Activated CD4-positive, alpha-beta memory T cell treated with anti-CD3 and anti-CD28 coated beads for 36 hours (primary cell): ENCODE measurements at regions not wholly inside any gene's neighbourhood (a gene's known extent, or its start where the extent isn't known, plus 50 kb on each side); places are given as distances from the start of the nearest gene placed in this dataset.

Experiments
- CTCF ChIA-PET: fragments of 350-600 bp; sonication (Branson Sonifier 250); formaldehyde crosslinking; loops from one replicate; lab custom pipeline; 2021; ENCODE audit warnings: antibody characterized with exemption, inconsistent platforms; lab: Charles Lee
- POLR2A ChIA-PET: fragments of 350-600 bp; sonication (Branson Sonifier 250); formaldehyde crosslinking; loops from one replicate; lab custom pipeline; 2021; ENCODE audit warnings: antibody characterized with exemption; lab: Charles Lee
- DNase-seq: peaks from one replicate; pipeline ENCODE4 v3.0.0-alpha.2; 2020
- H3K27ac Mint-ChIP-seq: one replicate; pipeline ENCODE4 v1.8.0; 2021; ENCODE audit warnings: mixed read lengths
- H3K27me3 Mint-ChIP-seq: one replicate; pipeline ENCODE4 v1.8.0; 2021; ENCODE audit warnings: mixed read lengths
- H3K36me3 Mint-ChIP-seq: one replicate; pipeline ENCODE4 v1.8.0; 2021; ENCODE audit warnings: mixed read lengths
- H3K4me1 Mint-ChIP-seq: one replicate; pipeline ENCODE4 v1.8.0; 2021; ENCODE audit warnings: low read depth, mixed read lengths
- H3K4me3 Mint-ChIP-seq: one replicate; pipeline ENCODE4 v1.8.0; 2021; ENCODE audit warnings: mild to moderate bottlenecking, mixed read lengths
- H3K9me3 Mint-ChIP-seq: one replicate; pipeline ENCODE4 v1.8.0; 2021; ENCODE audit warnings: mixed read lengths
- intact Hi-C: fragments of 100-400 bp; cut with micrococcal nuclease; formaldehyde crosslinking; loops from one replicate; pipeline ENCODE4 v1.15.1; 2023

- ChIA-PET POLR2A (no interaction called here), CTCF (interaction anchor here (0.7 to 9.1 kb wide), 5 partner anchors 9 to 279 kb away, joined by 3 to 153 read pairs (median 5); partner anchors contain the start of gene CEBPB)
- intact Hi-C loops: loop anchor here (1.0 kb wide), 3 partner anchors 121 to 274 kb away; partner anchors contain the start of gene CEBPB
- Mint-ChIP-seq H3K4me3 (no peak overlapping the region), H3K36me3 (no peaks in the 10 kb centered on the region), H3K4me1 (peaks cover 8% of the 10 kb centered on the region), H3K27ac (no peak overlapping the region), H3K27me3 (peaks cover 12% of the 10 kb centered on the region), H3K9me3 (no peaks in the 10 kb centered on the region)
- no peak for DNase-seq
These were observed 50.0 kb upstream of the PTPN1 start for GRCh38 chr20:50460115-50460607.
